Choroid plexus epithelial cell (primary cell): ENCODE measurements at regions not wholly inside any gene's neighbourhood (a gene's known extent, or its start where the extent isn't known, plus 50 kb on each side); places are given as distances from the start of the nearest gene placed in this dataset.

Experiments used
- DNase-seq: peaks from one replicate; pipeline ENCODE4 v3.0.0-alpha.2; 2010; ENCODE audit warnings: low read depth
- H3K4me3 ChIP-seq: 2 replicates; pipeline ENCODE4 v1.5.1; 2011; ENCODE audit warnings: low read depth, mild to moderate bottlenecking, control low read depth, low read length, moderate library complexity
- CTCF ChIP-seq: conservative IDR thresholded peaks from 2 replicates; pipeline ENCODE4 v1.5.1; 2011; ENCODE audit warnings: low read depth, mild to moderate bottlenecking, control low read depth, inconsistent platforms, low read length, moderate library complexity

GRCh38 chr9:82385633-82386032, 397.1 kb downstream of the SPATA31D1 start:
- DNase-seq = no peak
- TF ChIP-seq CTCF = no peak
- H3K4me3 ChIP-seq = no peak overlapping the region

GRCh38 chr9:82397534-82397933, 409.0 kb downstream of the SPATA31D1 start:
- no peak overlapping the region for H3K4me3 ChIP-seq
- no peak for TF ChIP-seq CTCF
- no peak for DNase-seq

GRCh38 chr9:82404196-82404870, 415.8 kb downstream of the SPATA31D1 start:
- TF ChIP-seq CTCF = no peak
- DNase-seq = peak; percentile 22

GRCh38 chr9:82404881-82405280, 416.3 kb downstream of the SPATA31D1 start:
- H3K4me3 ChIP-seq = no peak overlapping the region
- no peak for TF ChIP-seq CTCF
- DNase-seq = no peak

More at GRCh38 chr9:82404196-82404870, 415.8 kb downstream of the SPATA31D1 start:
- no peak overlapping the region for H3K4me3 ChIP-seq

GRCh38 chr9:82406456-82407085, 418.0 kb downstream of the SPATA31D1 start:
- no peak overlapping the region for H3K4me3 ChIP-seq
- DNase-seq = no peak
- no peak for TF ChIP-seq CTCF

- no peak overlapping the region for H3K4me3 ChIP-seq
- peak; percentile 48 for DNase-seq
- TF ChIP-seq CTCF = no peak
Observed at GRCh38 chr9:82410306-82410705, 421.7 kb downstream of the SPATA31D1 start.

- H3K4me3 ChIP-seq = no peak overlapping the region
- DNase-seq = no peak
- TF ChIP-seq CTCF = no peak
Observed at GRCh38 chr9:82410866-82411265, 422.3 kb downstream of the SPATA31D1 start.
